ENCODE measurements at regions not wholly inside any gene's neighbourhood (a gene's known extent, or its start where the extent isn't known, plus 50 kb on each side); places are given as distances from the start of the nearest gene placed in this dataset.

GRCh38 chr6:47363736-47364135 lies 54.0 kb upstream of the TNFRSF21 start:
- POLR2A ChIA-PET, result no interaction called here
- TF ChIP-seq SREBF2 (IDR thresholded peaks at IDR 0.05) (no peak), FOXS1 (CRISPR knock-in tag; IDR thresholded peaks at IDR 0.05) (no peak), RAD21 (conservative IDR thresholded peaks at IDR 0.05 in 1 of 2, IDR thresholded peaks at IDR 0.05 in 1 of 2) (no peak), HOXB13 (CRISPR knock-in tag; IDR thresholded peaks at IDR 0.05; ENCODE audit: low read depth) (no peak), MYC (IDR thresholded peaks at IDR 0.05; ENCODE audit: borderline replicate concordance, low read length) (no peak), ZC3H11A (IDR thresholded peaks at IDR 0.05) (no peak), RFX5 (IDR thresholded peaks at IDR 0.05) (no peak), ESRRA (IDR thresholded peaks at IDR 0.05; ENCODE audit: borderline replicate concordance, low read length) (no peak)
- CTCF ChIA-PET, result interaction anchor here (1.2 kb wide), 1 partner anchor 266 kb away, joined by 3 read pairs; no protein-coding TSS in a partner anchor
- ATAC-seq (peak; percentile 39 to 57; a peak in 3 of 6 replicates), FAIRE-seq (no peak), DNase-seq (ENCODE audit: low read depth in 1 of 2, low spot score in 1 of 2) (peak in 1 of 2 experiments; percentile 44)
- peak overlapping the region; percentile 59; the same call in 2 of the 3 replicates for H3K4me2 ChIP-seq
- H3K4me1 ChIP-seq, result peaks cover 31% of the 10 kb centered on the region
- no peak overlapping the region for H3K4me3 ChIP-seq
- no peaks in the 10 kb centered on the region for H3K9me3 ChIP-seq
- H3K27ac ChIP-seq, result peak overlapping the region; percentile 65 to 72; a peak in 3 of 6 replicates

- Histone ChIP-seq H3K4me2 (peak overlapping the region; percentile 13; the same call in 1 of the 3 replicates), H3K27ac (peak overlapping the region in 1 of 2 experiments; percentile 37; a peak in 2 of 6 replicates), H3K4me1 (peaks cover 31% of the 10 kb centered on the region), H3K9me3 (no peaks in the 10 kb centered on the region), H3K4me3 (no peak overlapping the region)
- TF ChIP-seq REST (IDR thresholded peaks at IDR 0.05) (no peak), BHLHE40 (IDR thresholded peaks at IDR 0.05; ENCODE audit: low read depth, low read length) (no peak), RCOR1 (IDR thresholded peaks at IDR 0.05; ENCODE audit: low read depth, low read length) (no peak), EHMT2 (IDR thresholded peaks at IDR 0.05; ENCODE audit: low read depth) (no peak), MYC (IDR thresholded peaks at IDR 0.05; ENCODE audit: borderline replicate concordance, low read length) (no peak), RAD21 (conservative IDR thresholded peaks at IDR 0.05 in 1 of 2, IDR thresholded peaks at IDR 0.05 in 1 of 2) (no peak), HES2 (IDR thresholded peaks at IDR 0.05) (no peak), POLR2A (IDR thresholded peaks at IDR 0.05; ENCODE audit: low read length) (no peak), CTCF (IDR thresholded peaks at IDR 0.05) (no peak), HOXB13 (CRISPR knock-in tag; IDR thresholded peaks at IDR 0.05; ENCODE audit: low read depth) (no peak), ZNF302 (CRISPR knock-in tag; IDR thresholded peaks at IDR 0.05) (no peak), PBX3 (IDR thresholded peaks at IDR 0.05) (no peak), GATA3 (IDR thresholded peaks at IDR 0.05; ENCODE audit: borderline replicate concordance) (no peak)
- DNase-seq (ENCODE audit: low read depth in 1 of 2, low spot score in 1 of 2) (no peak), FAIRE-seq (no peak), ATAC-seq (no peak)
- POLR2A ChIA-PET, result no interaction called here
- WGBS (ENCODE audit: missing lambda C conversion rate), result 90% methylated on average over 2 of the region's 2 CpGs
- CTCF ChIA-PET, result no interaction called here
These were observed 56.7 kb upstream of the TNFRSF21 start for GRCh38 chr6:47366335-47366890.
